ENCODE measurements at regions not wholly inside any gene's neighbourhood (a gene's known extent, or its start where the extent isn't known, plus 50 kb on each side); places are given as distances from the start of the nearest gene placed in this dataset.
"Not testable (repeated sequence)": the region's sequence is repeated elsewhere in the genome, so short reads cannot be mapped to it uniquely, and the experiment has no call there.

- DNase-seq: no peak
Observed at GRCh38 chr3:18609187-18609586, 184.0 kb upstream of the SATB1 start.

- DNase-seq: no peak
Observed at GRCh38 chr3:18597919-18598318, 172.8 kb upstream of the SATB1 start.

GRCh38 chr3:18593231-18593630, 168.1 kb upstream of the SATB1 start:
- DNase-seq: no peak

DNA sequence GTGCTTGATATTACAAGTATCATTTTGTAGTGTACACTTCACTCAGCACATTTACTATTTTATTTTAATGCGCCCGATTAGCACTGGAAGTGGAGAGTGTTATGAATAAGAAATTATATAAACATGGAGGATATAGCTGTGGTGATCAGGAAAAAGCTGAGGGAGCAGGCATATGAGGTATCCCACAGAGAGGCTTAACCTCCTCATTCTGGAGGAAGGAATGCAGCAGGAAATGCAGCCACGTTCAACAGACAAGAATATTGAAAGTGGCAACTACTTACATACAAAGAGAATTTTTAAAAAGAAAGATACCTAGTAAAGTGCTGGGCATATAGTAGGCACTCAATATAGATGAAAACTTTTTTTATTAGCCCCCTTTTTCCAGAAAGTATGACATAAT, 166.0 kb upstream of the SATB1 start:
- no peak for DNase-seq

DNA sequence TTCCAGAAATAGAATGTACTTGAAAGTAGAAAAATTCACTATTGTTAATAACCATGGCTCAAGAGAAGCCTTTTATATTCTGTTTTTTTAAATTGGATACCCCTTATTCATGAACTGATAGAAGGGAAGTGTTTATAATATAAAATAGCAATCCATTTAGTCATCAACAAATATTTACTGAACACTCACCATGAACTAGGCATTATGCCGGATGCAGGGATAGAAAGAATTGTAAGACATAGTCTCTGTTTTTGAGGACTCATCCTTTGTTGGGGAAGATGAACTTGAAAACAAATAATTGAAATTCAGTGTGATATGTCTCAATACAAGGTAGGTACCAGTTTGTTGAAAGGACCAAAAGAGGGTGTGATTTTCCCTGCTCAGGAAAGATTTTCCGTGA, 160.9 kb upstream of the SATB1 start:
- no peak for DNase-seq

GRCh38 chr3:18585004-18585968, 160.1 kb upstream of the SATB1 start:
- no peak for DNase-seq

GRCh38 chr3:18580268-18580667, 155.1 kb upstream of the SATB1 start:
- DNase-seq: no peak

- DNase-seq: no peak
Observed at GRCh38 chr3:18579661-18580060, 154.5 kb upstream of the SATB1 start.

DNA sequence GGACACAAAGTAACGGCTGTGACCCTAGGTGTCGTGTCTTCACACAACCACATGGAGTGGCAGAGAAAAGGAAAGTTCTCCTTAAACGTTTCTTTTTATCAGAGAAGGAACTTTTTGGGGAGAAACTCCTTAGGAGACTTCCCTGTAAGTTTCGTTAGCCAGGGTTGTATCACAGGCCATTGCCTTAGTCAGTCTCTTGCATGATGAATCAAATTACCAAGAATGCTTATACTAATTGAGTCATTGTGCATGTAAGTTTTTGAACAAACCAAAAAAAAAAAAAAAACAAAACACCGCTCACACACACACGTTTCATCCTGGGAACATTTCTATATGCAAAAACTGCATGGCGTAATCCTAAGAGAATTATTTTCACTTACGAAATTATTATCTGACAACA, 150.4 kb upstream of the SATB1 start:
- DNase-seq: no peak

- no peak for DNase-seq
Observed at GRCh38 chr3:18572809-18573208, 147.7 kb upstream of the SATB1 start.

GRCh38 chr3:18567293-18567692, 142.2 kb upstream of the SATB1 start:
- no peak for DNase-seq

GRCh38 chr3:18562364-18563154, 137.4 kb upstream of the SATB1 start:
- DNase-seq: no peak

- DNase-seq: peak; percentile 22
Observed at GRCh38 chr3:18559331-18559842, 134.2 kb upstream of the SATB1 start.

GRCh38 chr3:18558507-18558906, 133.4 kb upstream of the SATB1 start:
- DNase-seq: no peak

GRCh38 chr3:18557216-18557615, 132.1 kb upstream of the SATB1 start:
- DNase-seq: no peak

DNA sequence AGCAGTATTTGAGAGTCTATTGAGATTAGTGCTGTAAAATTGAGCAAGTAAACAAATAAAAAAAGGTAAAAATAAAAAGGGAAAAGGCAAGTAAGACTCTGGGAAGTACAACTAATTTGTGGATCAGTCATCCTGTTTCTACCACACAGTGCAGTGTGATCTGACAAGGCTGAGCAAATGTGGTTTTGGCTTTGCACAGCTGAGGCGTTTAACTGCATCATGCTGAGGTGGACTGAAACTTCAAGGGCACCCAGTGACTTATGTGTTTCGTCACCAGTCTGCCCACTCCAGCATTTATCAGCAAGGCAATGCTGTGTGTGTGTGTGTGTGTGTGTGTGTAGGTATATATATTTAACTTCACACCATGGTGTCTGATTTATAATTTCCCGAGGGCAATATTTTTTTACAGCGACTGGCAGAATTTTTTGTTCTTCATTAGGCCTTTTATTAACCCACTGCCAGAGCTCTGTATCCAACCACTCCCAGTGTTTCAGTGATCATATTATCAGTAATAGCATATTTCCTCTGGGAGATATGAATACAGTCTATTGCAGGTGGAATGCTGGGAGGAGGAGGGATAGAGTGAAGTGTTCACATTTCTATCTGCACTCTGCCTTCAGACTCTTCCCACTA, 131.5 kb upstream of the SATB1 start:
- DNase-seq: no peak

DNA sequence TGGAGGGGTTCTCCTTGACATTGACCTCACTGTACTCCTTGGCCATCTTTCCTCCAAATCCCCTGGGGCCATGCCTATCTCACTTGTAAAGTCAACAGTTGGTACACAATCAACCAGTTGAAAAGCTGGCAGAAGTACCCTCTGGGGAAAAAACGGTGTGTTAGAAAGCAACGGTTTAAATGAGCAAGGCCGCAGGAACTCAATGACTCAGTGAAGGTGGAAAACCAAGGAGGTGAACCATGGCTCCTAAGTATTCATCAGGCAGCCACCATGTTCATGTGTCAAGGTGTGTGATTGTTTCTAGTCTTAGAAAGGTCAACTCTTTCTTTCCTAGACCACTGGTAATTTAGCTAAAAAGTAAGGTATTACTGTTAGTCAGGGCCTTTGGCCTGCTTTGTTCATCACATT, 130.9 kb upstream of the SATB1 start:
- DNase-seq: no peak

- DNase-seq: not testable (repeated sequence)
Observed at GRCh38 chr3:18552579-18553105, 127.5 kb upstream of the SATB1 start.

DNA sequence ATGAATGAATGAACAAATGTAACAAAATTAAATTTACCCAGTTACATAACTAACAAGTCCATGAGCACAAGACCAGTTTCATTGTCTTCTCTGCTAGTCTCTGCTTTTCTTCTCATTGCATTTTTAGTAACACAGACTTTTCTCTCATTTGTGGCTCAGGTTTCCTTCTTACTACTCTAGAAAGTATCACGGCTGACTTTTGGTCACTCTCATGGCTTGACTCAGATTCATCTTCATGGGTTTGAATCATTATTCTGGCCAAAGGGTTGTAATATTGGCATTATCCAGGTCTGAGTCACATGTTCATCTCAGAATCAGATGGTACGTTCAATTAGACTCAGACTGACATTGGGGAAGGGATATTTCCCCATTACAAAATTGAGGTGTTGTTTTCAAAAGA, 121.5 kb upstream of the SATB1 start:
- no peak for DNase-seq

GRCh38 chr3:18544146-18544545, 119.0 kb upstream of the SATB1 start:
- DNase-seq: no peak

DNA sequence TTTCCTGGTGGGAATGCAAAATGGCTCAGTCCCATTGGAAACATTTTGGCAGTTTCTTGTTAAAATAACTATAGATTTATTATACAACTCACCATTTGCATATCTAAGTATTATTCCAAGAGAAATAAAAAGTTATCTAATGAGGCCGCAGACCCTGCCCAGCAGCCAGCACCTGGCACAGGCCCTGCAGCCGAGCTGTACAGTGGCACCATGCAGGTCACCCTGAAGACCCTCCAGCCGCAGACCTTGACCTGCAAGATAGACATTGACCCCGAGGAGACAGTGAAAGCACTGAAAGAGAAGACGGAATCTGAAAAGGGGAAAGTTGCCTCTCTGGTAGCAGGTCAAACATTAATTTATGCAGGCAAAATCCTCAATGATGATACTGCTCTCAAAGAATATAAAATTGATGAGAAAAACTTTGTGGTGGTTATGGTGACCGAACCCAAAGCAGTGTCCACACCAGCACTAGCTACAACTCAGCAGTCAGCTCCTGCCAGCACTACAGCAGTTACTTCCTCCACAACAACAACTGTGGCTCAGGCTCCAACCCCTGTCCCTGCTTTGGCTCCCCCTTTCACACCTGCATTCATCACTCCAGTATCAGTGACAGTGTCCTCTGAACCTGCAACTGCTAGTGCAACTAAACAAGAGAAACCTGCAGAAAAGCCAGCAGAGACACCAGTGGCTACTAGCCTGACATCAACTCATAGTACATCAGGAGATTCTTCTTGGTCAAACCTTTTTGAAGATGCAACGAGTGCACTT, 113.5 kb upstream of the SATB1 start:
- no peak for DNase-seq

DNA sequence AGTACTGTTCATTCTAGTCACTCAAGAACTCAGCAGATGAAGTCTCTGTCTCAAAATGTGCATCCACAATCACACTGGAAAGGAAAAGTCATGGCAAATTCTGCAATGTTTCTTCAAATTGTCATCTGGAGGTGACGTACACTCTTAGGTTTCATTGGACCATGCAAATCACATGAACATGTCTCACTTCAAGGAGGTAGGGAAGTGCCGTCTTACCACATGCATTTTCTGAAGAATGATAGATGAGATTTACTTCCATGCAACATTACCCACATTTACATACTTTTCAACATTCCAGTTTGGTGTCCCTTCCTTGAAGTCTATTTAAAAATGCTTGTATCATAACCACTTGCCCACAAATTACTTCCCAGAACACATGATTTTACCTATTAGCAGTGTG, 107.9 kb upstream of the SATB1 start:
- no peak for DNase-seq
